DMS114 treated with DMSO at 0.1 percent for 48 hours (cell line): ENCODE measurements at regions not wholly inside any gene's neighbourhood (a gene's known extent, or its start where the extent isn't known, plus 50 kb on each side); places are given as distances from the start of the nearest gene placed in this dataset.

Source experiments
- DNase-seq: peaks from one replicate; lab custom pipeline; 2025; ENCODE audit not compliant: unreplicated experiment; lab: John Stamatoyannopoulos, UW

DNA sequence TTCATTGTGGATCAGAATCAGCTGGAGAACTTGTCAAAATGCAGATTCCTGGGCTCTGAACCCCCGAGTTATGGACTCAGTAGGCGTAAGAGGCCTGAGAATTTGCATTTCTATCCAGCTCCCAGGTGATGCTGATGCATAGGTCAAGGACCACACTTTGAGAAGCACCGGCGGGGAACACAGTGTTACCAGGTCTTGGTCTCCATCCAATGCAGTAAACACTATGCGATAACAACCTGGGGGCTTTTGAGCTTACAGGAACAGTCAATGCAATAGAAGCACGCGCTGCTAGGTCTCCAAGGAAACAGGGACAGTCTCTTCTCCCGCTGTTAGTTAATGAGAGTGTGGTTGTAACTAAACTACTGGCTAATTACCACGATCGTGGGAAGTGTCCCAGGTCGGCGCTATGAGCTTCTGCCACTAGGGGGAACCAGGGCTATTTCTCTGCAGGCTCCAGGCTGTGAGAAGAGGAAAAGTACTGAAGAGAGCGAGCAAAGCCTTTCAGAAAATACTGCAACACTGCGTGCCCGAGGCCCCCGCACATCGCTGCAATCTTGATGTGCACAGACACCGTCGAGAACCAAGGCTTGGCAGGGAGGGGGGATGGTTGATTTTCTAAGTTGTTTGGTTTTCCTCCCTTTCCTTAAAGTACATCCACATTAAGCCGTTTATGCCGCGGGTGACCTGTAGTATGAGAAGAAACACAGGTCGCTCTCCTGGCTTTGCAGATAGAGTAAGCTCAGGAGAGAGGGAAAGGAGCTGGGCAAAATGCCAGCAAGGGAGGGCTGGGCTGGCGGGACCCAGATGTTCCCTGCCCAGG is 52.0 kb upstream of the KCNA1 start:
- peak; percentile 75 for DNase-seq

DNA sequence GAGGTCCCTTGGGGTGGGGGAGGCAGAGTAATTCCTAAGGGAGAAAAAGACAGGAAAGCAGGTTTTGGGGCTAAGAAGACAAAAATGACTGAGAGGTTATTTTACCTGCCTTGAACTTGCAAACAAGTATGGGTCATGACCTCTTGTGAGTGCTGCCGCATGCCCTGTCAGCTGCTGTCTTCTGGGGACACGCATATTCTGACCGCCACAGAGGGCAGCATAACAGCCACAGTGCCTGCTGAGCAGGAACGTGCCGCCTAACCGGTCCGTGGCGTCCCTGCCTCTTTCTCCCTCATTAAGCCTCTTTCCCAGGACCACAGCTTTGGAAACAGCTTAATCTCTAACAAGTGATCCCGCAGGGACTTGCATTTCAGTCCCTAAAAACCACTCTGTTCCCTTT is 51.3 kb upstream of the KCNA1 start:
- DNase-seq: no peak

DNA sequence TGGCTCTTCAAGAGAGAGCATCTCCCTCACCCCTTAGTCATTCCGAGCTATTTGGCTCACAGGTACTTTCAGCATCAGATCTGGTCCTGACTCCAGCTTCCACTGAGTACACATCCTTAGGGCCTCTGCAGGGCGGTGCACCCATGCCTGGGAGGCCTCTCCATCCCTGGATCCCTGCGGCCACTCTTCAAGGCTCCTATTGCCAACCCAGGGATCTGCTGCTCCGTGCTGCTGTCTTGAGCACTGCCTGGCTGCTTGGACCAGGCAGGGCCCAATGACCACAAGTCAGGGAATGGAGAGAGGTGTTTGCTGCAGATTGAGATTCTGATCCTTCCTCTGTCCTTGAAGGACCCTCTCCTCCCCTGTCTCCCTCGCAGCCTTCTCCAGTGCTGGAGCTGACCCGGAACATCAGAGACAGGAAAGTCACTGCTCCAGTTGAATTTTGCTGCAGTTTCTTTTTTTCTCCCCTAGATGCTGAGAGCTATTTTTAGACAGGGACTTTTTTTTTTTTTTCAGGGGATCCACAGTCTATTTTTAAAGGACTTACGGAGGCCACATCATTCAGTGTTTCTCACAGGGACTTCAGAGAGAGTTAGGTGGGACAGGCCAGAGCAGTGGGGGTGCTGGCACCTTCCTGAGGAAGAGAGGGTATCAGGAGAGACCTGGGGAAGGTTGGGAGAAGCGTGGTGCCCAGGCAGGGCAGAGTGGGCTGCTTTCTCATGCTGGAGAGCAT is 50.1 kb upstream of the KCNA1 start:
- DNase-seq: no peak
